Stomach (tissue), 4 donors: ENCODE measurements at regions not wholly inside any gene's neighbourhood (a gene's known extent, or its start where the extent isn't known, plus 50 kb on each side); places are given as distances from the start of the nearest gene placed in this dataset.

Source experiments
- CTCF ChIP-seq, 7 experiments: fragments of 450-650 bp in 4 of 7; fragments of 200-600 bp in 3 of 7; sonication (generic) in 3 of 7; IDR thresholded peaks; one replicate each; pipeline ENCODE4 v1.5.1; 2016 to 2019; ENCODE audit warnings: antibody characterized with exemption in 7 of 7, control low read depth in 2 of 7, mild to moderate bottlenecking in 1 of 7
- EP300 ChIP-seq: sonication (generic); formaldehyde crosslinking; IDR thresholded peaks from one replicate; pipeline ENCODE4 v1.6.1; 2017; ENCODE audit warnings: antibody characterized with exemption
- POLR2A ChIP-seq, 4 donors: fragments of 450-650 bp; IDR thresholded peaks; one replicate each; pipeline ENCODE4 v1.6.1; 2016; ENCODE audit warnings: antibody characterized with exemption in 4 of 4, control low read depth in 2 of 4, mild to moderate bottlenecking in 1 of 4, moderate library complexity in 1 of 4
- POLR2AphosphoS5 ChIP-seq, 3 donors: sonication (generic); formaldehyde crosslinking; IDR thresholded peaks; one replicate each; pipeline ENCODE4 v1.6.1; 2016; ENCODE audit warnings: antibody characterized with exemption in 3 of 3

- TF ChIP-seq CTCF (IDR thresholded peaks at IDR 0.05) (no peak), EP300 (no peak), POLR2AphosphoS5 (IDR thresholded peaks at IDR 0.05) (no peak), POLR2A (IDR thresholded peaks at IDR 0.05) (no peak)
Observed at GRCh38 chr11:116230438-116230837, 542.3 kb downstream of the BUD13 start.
